OCI-M2 (cell line): ENCODE measurements at regions not wholly inside any gene's neighbourhood (a gene's known extent, or its start where the extent isn't known, plus 50 kb on each side); places are given as distances from the start of the nearest gene placed in this dataset.
"Not testable (repeated sequence)": the region's sequence is repeated elsewhere in the genome, so short reads cannot be mapped to it uniquely, and the experiment has no call there.

Experiments used
- DNase-seq: peaks from one replicate; lab custom pipeline; 2025; ENCODE audit not compliant: unreplicated experiment; lab: John Stamatoyannopoulos, UW

DNA sequence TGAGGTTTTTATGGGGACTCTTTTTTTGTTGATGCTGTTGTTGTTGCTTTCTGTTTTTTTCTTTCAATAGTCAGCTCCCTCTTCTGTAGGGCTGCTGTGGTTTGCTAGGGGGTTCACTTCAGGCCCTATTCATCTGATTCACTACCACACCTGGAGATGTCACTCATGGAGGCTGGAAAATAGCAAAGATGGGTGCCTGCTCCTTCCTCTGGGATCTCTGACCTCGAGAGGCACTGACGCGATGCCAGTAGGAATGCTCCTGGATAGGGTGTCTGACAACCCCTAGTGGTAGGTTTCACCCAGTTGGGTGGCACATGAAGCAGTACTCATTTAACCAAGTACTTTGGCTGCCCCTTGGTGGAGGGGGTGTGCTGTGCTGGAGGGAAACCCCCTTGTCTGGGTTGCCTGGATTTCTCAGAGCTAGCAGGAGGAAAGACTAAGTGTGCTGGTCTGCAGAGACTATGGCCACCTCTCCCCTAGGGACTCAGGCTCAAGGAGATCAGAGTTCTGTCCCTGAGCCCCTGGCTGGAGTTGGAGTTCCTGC, 745.5 kb downstream of the TMTC2 start:
- no peak for DNase-seq

DNA sequence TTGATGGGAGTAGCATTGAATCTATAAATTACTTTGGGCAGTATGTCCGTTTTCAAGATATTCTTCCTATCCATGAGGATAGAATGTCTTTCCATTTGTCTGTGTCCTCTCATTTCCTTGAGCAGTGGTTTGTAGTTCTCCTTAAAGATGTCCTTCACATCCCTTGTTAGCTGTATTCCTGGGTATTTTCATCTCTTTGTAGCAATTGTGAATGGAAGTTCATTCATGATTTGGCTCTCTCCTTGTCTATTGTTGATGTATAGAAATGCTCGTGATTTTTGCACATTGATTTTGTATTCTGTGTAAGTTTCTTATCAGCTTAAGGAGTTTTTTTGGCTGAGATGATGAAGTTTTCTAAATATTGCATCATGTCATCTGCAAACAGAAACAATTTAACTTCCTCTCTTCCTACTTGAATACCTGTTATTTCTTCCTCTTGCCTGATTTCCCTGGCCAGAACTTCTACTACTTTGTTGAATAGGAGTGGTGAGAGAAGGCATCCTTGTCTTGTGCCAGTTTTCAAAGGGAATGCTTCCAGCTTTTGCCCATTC, 741.0 kb downstream of the TMTC2 start:
- not testable (repeated sequence) for DNase-seq

DNA sequence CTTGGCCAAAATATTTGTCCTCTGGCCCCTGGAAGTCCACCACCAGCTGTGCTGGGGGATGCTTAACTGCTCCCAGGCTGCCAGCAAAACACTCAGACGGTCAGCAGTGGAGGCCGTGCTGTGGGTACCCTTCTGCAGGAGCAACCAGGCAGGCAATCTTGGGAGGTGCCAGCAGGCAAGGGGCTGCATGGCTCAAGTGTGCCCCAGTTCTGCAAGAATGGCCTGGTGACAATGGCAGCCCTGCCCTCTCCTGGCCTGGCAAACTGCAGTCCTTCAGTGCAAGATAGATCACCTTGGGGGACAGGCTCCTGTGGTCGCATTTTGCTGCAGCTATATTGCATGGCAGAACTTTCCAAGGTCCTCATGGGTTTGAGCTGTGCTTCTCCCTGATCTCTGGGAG, 728.3 kb downstream of the TMTC2 start:
- DNase-seq = no peak

DNA sequence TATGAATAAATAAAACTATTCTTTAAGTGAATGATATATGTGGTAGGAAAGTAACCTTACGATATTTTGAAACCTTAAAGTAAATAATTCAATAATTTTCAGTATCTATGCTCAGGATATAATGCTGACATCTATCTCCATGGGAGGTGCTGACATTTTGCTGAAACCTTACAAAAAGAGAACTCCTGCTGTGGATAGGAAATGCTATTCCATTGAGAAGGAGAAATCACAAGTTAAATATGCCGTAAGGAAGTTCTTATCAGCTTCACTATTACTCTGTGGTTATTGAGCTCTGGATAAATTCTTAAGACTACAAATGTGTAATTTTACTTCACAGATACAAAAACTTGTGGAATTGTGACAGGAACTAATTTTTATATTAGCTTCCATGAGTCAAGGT, 722.1 kb downstream of the TMTC2 start:
- no peak for DNase-seq

DNA sequence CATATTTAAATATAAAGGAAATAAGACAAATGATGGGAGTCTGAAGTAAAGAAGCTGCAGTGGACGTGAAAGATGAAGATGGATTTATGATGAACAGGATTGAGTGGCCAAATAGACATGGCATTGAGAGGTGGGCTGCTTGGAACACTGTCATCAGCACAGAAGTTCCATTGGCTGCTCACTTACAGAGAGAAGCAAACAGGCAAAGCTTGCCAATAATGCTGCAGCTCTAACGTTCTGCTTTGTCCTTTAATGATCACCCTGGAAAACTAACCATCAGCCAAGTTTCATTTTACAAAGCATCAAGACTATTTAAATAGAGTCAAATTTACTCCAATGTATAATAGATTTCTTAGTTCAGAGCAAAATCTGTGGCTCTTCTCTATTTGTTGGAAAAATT, 721.4 kb downstream of the TMTC2 start:
- DNase-seq = no peak

DNA sequence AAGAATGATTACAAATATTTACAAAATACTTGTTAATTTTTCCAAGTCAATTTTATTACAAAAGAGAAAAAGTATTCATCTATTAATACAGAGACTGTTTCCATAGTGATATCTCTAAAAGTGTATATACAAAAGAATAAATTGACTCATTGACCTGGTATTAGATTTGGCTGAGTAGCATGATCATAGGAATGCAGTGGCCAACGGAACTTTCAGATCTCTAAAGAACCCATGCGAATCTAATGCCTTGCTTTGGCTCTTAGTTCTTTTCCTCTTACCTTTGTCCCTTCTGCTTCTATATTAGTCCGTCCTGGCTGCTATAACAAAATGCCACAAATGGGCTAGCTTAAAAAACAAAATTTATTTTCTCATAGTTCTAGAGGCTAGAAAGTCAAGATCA, 717.8 kb downstream of the TMTC2 start:
- no peak for DNase-seq

DNA sequence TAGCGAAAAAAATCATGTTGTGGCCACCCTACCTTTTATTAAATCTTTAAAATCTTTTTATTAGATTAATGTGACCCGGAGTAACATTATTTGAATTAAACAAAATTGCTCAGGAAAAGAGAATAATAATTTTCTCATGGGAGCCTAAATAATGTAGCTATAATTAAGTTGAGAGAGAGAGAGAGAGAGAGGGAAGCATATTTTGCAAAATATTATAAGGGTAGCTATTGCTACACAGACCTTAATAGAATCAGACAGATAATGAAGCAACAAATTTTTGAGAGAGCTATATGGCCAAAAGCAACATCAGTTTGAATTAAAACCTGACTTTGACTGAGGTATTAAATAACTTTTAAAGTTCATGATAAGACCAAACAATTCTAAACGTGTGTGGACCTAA, 703.5 kb downstream of the TMTC2 start:
- no peak for DNase-seq

DNA sequence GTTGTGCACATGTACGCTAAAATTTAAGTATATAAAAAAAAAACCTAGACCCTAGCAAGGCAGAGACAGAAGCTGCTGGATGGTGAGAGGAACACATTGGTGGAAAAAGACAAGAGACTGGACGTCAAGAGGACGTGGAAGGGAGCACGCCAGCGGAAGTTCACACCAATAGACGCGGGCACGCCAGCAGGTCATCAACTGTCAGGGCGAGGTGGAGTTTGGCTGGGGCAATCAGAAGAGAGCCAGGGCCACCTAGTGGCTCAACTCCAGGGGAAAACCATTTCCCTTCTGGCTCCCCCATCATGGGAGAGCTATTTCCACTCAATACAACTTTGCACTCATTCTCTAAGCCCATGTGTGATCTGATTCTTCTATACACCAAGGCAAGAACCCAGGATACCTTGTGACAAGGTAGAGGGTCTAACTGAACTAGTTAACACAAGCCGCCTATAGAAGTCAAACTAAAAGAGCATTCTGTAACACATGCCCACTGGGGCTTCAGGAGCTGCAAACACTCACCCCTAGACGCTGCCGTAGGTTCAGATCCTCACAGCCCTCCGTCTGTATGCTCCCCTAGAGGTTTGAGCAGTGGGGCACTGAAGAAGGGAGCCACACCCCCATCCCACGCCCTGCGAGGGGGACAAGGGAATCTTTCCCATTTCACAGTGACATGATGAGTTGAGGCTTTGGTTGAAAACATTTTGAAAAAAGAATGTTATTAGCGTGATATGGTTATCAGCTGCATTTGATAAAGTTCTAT, 702.7 kb downstream of the TMTC2 start:
- DNase-seq = no peak

DNA sequence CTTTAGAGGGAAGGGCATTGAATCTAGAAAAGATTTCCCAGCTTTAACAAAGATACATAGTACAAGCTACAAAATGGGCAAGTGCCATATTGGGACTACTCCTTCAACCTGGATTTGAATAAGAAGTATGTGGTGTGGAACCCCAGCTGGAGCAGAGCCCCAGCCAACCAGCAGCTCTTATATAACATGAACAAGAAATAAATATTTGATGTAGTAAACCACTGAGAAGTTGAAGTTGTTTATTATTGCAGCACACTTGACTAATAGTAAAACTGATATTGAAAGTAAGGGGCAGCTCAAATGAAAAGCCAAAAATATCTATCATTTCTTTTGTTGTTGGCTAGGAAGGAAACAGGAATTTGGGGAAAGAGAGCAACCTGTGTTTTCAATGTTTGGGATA, 701.8 kb downstream of the TMTC2 start:
- DNase-seq = no peak

DNA sequence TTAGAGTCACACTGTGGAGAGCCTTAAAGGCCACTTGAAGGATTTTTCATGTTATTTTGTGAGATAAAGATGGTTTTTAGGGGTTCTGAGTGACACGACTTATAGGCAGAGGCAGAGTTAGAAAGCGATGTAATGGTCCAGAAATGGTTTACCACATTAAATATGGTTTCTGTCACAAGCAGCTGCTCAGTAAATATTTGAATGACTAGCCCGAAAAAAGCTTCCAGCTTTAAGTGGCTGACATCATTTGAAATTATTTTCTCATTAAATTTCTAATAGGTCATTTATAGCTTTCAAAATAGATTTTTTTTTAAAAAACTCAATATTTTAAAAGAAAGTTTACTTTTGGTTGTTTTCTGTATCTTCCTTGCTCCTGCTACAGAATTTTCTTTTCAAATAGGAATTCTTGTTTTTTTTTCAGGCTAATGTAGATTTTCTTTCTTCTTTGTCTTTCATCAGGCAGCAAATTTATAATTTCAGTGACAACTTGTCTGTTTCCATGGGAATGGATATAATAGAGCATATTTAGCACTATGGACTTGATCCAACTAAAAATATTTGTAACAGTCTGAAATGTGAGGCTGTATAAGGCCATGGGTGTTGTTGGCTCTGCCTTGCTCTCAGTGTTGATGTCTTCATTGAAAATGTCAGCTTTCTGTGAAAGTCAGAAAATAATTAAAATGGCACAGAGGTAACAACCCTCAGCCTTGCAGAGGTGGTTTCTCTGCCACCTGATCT, 700.0 kb downstream of the TMTC2 start:
- no peak for DNase-seq

DNA sequence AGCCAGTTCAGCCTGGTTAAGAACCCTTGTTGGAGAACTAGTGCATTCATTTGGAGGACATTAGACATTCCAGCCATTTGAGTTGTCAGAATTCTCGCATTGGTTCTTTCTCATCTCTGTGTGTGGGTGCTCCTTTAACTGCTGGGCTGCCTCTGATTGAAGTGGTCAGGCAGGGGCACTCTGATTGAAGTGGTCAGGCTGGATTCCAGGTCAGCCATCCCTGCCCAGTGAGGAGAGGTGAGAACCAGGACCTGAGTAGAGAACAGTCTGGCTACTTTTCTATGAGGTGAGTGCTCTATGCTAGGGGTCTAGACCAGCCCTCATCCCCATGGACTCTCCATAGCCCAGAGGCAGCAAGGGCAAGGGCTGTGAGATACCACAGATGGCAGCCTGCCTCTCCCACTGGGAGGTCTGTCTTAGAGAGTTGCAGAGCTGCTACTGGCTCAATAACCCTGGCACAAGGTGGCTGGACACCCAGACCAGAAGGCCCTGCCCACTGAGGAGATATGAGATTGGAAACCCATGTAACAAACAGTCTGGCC, 691.6 kb downstream of the TMTC2 start:
- DNase-seq = no peak

DNA sequence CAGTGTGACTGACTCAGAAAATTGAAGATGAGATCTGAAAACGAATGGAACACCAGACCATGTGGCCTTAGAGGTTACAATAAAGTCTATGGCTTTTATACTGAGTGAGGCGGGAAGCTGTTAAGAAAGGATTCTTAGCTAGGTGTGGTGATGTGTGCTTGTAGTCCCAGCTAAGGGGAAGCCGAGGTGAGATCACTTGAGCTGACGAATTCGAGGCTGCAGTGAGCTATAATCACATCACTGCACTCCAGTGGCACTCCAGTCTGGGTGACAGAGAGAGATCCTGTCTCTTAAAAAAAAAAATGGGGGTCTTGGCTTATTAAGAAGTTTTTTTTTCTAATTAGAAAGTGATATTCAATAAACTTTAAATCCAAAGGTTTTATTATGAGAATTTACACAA, 678.6 kb downstream of the TMTC2 start:
- DNase-seq = no peak

DNA sequence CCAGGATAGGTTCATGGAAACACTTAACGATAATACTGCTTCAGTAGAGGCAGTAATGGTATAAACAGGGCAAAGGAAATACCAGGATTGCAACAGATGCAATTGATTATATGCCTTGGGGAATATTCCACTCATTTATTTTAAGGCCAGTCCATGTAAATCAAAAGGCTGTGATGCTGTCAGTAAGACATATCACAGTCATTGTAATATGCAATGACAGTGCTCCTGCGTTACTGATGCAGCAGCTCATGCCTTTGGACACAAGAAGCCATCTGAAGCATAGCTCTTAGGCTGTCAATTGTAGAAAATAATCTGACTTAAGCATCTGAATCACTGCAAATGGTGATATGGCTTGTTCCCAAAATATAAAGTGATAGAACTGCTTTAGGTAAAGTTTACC, 674.8 kb downstream of the TMTC2 start:
- DNase-seq = no peak

DNA sequence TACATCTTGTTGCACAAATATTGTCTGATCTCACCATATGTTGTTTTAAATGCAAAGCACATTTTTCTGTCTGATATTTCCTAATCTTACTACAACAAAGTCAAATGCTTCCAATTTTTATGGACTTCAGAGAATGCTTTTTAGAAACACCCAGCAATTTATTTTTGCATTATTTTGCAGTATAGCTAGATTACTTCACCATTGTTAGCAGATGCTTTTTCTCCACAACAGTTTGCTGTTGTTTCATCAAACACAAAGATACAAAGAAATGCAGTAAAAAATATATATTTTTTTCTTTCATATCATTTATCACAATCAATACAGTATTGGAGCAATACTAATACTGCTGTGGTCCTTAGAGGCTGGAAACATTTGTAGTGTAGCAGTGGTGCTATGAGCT, 674.4 kb downstream of the TMTC2 start:
- no peak for DNase-seq

DNA sequence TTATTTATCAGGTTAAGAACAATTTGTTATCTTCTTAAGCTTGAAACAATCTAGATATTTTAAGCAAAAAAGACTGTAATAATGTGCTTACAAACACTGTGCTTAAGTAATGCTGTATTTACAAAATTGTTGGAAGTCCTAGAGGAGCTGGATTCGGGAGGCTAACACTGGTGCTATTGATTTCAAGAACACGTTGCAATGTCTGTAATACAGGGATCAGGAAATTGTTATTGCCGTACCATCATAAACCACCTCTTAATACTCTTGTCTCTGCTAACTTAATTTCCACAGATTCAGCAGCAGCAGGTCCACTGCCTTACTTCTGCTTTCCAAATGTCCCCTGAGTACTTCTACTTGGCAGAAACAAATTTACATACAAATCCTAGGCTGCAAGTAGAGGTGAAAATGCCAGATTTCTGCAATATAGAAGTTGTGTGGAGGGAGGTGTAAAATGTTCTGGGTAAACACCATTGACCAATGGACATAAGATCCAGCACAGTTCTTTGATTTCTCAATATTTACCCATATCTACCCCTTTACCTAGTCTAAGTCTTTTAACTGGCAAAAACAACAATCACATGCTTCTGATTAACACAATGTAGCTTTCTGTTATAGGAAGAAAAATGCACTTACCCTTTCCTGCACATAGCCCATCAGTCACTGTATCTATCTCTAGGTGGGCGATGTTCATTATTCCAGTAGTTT, 663.4 kb downstream of the TMTC2 start:
- DNase-seq = no peak

DNA sequence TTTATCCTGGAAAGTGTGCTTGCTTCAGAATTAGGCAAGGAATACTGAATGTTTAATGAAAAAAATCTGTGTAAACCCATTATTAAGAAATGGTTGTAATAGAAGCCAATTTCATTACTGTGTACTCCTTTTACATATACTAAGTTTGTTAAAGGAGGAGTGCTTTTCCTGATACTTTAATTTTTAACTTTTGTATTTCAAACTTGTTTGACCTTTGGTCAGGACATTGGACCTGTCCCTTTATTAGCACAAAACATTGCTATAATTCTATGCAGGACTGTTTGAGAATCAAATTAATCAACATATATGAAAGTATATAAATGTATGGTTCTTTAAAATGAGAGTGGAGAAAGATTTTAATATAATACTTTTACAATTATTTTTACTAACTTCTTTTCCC, 659.6 kb downstream of the TMTC2 start:
- DNase-seq = no peak

DNA sequence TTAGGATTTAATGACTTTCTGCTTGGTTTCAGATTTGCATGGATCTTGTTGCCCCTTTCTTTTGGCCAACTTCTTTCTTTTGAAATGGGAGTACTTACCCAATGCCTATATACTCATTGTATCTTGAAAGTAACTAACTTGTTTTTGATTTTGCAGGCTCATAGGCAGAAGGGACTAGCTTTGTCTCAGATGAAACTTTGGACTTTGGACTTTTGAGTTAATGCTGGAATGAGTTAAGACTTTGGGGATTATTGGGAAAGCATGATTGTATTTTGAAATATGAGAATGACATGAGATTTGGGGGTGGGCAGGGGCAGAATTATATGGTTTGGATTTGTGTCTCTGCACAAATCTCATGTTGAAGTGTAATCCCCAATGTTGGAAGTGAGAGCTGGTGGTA, 657.1 kb downstream of the TMTC2 start:
- DNase-seq = no peak

DNA sequence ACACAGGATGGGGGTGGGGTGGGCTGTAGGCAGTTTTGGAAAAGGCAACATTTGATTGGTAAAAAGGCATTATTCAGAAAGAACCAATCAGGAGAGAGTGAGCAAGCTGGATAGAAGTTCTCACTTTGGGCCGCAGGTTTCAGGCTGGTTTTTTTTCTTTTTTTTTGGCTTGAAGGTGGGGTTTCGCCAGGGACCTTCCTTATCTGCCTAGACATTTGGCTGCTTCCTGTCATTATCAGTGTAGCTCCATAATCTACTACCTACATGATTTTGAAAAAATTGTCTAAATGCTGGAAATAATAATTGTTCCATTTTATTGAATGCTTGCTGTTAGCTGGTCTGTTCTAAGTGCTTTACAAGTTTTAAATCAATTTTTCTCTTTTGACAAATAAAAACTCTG, 649.0 kb downstream of the TMTC2 start:
- no peak for DNase-seq

DNA sequence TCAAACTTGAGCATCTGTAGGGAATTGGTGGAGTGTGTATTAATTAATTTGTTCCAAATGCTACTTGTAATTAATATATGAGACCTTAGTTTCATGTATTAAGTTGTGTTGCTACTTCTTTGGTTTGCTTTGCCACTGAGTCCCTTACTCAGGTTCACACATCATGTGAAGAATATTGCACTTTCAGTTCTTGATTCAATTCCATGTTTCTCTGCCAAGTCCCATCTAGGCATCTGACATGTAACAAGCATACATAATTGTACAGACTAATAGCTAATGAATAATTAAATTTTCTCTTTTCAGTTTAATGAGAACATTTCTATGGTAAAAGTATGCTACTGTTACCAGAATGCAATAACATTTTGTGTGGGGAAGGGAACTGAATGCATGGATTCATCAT, 640.0 kb downstream of the TMTC2 start:
- DNase-seq = no peak

DNA sequence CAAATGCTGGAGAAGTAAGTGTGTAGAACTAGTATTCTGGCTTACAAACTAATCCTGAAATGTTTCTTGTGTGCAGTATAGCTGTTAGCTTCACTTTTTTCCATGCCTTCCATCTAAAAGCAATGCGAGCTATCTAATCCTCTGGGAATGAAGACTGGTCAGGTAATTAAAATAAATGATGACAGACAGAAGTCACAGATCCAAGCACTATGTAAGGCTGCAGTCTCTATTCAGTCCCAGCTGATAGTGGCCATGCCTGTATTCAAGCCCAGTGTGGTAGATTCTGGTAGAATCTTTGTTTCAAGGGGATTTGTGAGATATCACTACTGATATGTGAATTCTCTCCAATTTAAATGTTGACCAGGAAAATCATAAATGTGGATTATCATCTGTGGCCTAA, 637.2 kb downstream of the TMTC2 start:
- no peak for DNase-seq

DNA sequence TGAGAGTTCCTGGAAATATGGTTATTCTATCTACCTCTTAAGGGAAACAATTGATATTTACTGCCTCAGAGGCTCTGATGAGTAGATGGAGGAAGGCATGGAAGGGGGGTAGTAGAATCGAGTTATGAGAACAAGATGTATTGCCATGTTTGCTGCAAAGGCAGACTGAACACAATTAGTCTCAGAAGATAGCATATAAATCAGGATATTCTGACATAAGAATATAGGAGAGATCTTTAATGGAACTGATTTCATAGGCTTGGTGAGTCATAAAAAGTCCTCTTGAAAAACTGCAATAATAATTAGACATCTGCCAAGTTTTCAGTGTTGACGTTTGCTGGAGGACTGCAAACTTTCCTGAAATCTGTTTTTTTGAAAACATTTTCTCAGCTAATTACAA, 636.1 kb downstream of the TMTC2 start:
- DNase-seq = no peak
